MCF 10A (cell line): ENCODE measurements at regions not wholly inside any gene's neighbourhood (a gene's known extent, or its start where the extent isn't known, plus 50 kb on each side); places are given as distances from the start of the nearest gene placed in this dataset.

Experiments used
- BruUV-seq: library from RNA; stranded (reverse); fragments of 400-500 nt; replicated peaks from 2 replicates; lab custom pipeline; 2021; lab: Mats Ljungman, UMichigan
- CTCF ChIA-PET: fragments of 300-600 bp; sonication (Branson Sonifier 250); formaldehyde crosslinking; extraction: SDS; loops from one replicate; lab custom pipeline; 2021; ENCODE audit warnings: antibody characterized with exemption, inconsistent platforms; lab: Yijun Ruan, JAX
- POLR2A ChIA-PET: fragments of 300-600, 350-650 bp; sonication (Branson Sonifier 250); formaldehyde crosslinking; extraction: SDS; loops from one replicate; lab custom pipeline; 2020; ENCODE audit warnings: antibody characterized with exemption, inconsistent platforms; lab: Yijun Ruan, JAX
- DNase-seq: peaks from one replicate; pipeline ENCODE4 v3.0.0-alpha.2; 2018; ENCODE audit not compliant: unreplicated experiment
- H3K27ac Mint-ChIP-seq: one replicate; pipeline ENCODE4 v1.8.0; 2022; ENCODE audit warnings: mild to moderate bottlenecking, low read depth, mixed read lengths; ENCODE audit not compliant: unreplicated experiment
- H3K27me3 Mint-ChIP-seq: one replicate; pipeline ENCODE4 v1.8.0; 2022; ENCODE audit warnings: mixed read lengths; ENCODE audit not compliant: insufficient read depth, unreplicated experiment
- H3K36me3 Mint-ChIP-seq: one replicate; pipeline ENCODE4 v1.8.0; 2022; ENCODE audit warnings: mild to moderate bottlenecking, moderate library complexity, mixed read lengths; ENCODE audit not compliant: insufficient read depth, unreplicated experiment
- H3K4me1 Mint-ChIP-seq: one replicate; pipeline ENCODE4 v1.8.0; 2022; ENCODE audit warnings: mixed read lengths; ENCODE audit not compliant: insufficient read depth, unreplicated experiment
- H3K4me3 Mint-ChIP-seq: one replicate; pipeline ENCODE4 v1.8.0; 2022; ENCODE audit warnings: mild to moderate bottlenecking, moderate library complexity, mixed read lengths; ENCODE audit not compliant: unreplicated experiment
- H3K9me3 Mint-ChIP-seq: one replicate; pipeline ENCODE4 v1.8.0; 2022; ENCODE audit warnings: mixed read lengths; ENCODE audit not compliant: unreplicated experiment
- CTCF ChIP-seq: fragments of 200-600 bp; IDR thresholded peaks from one replicate; pipeline ENCODE4 v1.8.0; 2022; ENCODE audit warnings: antibody characterized with exemption, mild to moderate bottlenecking; ENCODE audit not compliant: unreplicated experiment
- intact Hi-C: fragments of 100-400 bp; cut with micrococcal nuclease; formaldehyde crosslinking; loops from 2 replicates; pipeline ENCODE4 v1.14.1; 2022

DNA sequence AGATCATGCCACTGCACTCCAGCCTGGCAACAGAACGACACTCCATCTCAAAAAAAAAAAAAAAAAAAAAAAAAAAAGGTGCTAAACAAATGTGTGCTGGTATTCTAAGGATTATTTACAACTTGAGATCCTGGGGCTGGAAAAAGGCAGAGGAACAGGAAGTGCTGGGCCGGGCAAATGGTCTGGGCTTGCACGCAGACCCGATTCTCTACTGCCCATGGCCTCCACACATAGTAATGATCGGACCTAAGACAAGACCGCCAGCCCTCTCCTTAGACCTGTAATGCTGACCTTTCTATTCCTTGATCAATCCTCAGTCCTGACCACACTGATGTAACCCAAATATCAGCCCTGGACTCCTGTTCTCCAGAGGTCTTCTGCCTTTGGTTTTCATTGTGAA, 67.8 kb downstream of the EFNB1 start:
- ChIA-PET CTCF (no interaction called here), POLR2A (no interaction called here)
- Mint-ChIP-seq H3K36me3 (no peaks in the 10 kb centered on the region), H3K27ac (no peak overlapping the region), H3K4me1 (no peaks in the 10 kb centered on the region), H3K27me3 (peaks cover 61% of the 10 kb centered on the region), H3K4me3 (no peak overlapping the region), H3K9me3 (no peaks in the 10 kb centered on the region)
- intact Hi-C loops, result no loop called here
- DNase-seq, result no peak
- no peak for TF ChIP-seq CTCF
- no TSS peak for BruUV-seq

DNA sequence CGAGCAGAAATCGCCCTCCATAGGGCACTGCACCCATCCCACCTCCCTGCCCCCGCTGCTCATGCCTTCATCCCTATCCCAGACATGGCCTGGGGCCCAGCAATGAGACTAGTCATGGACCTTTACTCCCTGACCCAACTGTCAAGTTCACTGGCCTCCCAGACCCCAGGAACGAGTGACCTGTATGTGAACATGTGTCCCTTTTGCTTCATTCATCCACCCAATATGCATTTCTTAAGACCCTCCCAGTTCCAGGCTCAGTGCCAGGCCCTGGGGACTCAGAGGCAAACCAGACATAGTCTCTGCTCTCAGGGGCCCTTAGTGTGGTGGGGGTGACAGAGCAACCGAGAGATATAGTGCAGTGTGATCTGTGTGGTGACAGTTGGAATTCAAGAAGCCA, 67.0 kb downstream of the EFNB1 start:
- intact Hi-C loops, result loop anchor here (2.0 kb wide), 1 partner anchor 65 kb away; no protein-coding TSS in a partner anchor
- peaks cover 57% of the 10 kb centered on the region for H3K27me3 Mint-ChIP-seq
- TF ChIP-seq CTCF, result no peak
- H3K9me3 Mint-ChIP-seq, result no peaks in the 10 kb centered on the region
- ChIA-PET CTCF (interaction anchor here (0.6 to 1.3 kb wide), 3 partner anchors 21 to 135 kb away, joined by 3 to 5 read pairs (median 3); no protein-coding TSS in a partner anchor), POLR2A (interaction anchor here (0.6 to 2.6 kb wide), 2 partner anchors 65 to 130 kb away, joined by 3 to 19 read pairs; partner anchors contain the start of gene EFNB1)
- BruUV-seq, result no TSS peak
- DNase-seq, result no peak
- no peak overlapping the region for H3K27ac Mint-ChIP-seq
- H3K4me3 Mint-ChIP-seq, result no peak overlapping the region
- no peaks in the 10 kb centered on the region for H3K4me1 Mint-ChIP-seq
- H3K36me3 Mint-ChIP-seq, result no peaks in the 10 kb centered on the region

GRCh38 chrX:68895341-68895755, 66.5 kb downstream of the EFNB1 start:
- Mint-ChIP-seq H3K4me3 (no peak overlapping the region), H3K4me1 (no peaks in the 10 kb centered on the region), H3K36me3 (no peaks in the 10 kb centered on the region), H3K27me3 (peaks cover 57% of the 10 kb centered on the region), H3K9me3 (no peaks in the 10 kb centered on the region), H3K27ac (no peak overlapping the region)
- no peak for TF ChIP-seq CTCF
- CTCF ChIA-PET, result interaction anchor here (0.6 to 1.3 kb wide), 3 partner anchors 22 to 136 kb away, joined by 3 to 5 read pairs (median 3); no protein-coding TSS in a partner anchor
- intact Hi-C loops, result loop anchor here (2.0 kb wide), 1 partner anchor 65 kb away; no protein-coding TSS in a partner anchor
- peak; percentile 68 for DNase-seq
- BruUV-seq, result no TSS peak
- POLR2A ChIA-PET, result interaction anchor here (0.5 to 2.6 kb wide), 3 partner anchors 65 to 263 kb away, joined by 3 to 19 read pairs (median 3); partner anchors contain the start of gene EFNB1

DNA sequence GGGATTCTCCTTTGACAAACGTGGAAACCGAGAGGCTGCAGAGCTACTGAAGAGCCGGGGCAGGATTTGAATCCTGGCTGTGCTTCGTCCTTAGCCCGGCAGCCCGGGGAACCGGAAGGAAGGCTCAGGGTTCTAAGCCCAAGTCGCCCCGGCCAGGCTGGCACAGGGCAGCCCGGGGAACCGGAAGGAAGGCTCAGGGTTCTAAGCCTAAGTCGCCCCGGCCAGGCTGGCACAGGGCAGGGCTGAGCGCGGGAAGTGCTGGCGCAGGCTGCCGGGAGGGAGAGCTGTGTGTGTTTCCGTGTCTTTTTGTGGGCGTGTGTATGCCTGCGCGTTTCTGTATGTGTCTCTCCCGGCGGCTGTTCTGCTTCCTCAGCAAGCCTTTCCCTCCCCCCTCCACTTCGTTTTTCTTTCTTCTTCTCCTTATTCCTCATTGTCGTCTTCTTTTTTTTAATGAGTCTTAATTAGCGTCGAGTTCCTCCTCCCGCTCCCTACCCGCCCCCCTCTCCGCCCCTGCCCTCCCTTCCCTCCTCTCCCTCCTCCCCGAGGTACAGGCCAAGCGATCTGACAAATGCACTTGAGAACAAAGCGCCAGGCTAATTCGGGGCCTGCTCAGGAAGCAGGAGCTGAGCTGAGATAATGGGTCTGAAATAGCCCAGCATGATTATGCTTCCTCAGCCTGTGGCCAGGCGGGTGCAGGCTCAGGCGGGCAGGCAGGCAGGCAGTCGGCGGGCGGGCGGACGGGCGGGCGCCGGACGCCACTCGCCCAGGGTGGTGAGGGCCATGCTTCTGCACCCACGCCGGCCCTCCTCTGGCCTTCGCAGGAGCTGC, 65.9 kb downstream of the EFNB1 start:
- H3K27me3 Mint-ChIP-seq, result peaks cover 53% of the 10 kb centered on the region
- H3K36me3 Mint-ChIP-seq, result no peaks in the 10 kb centered on the region
- intact Hi-C loops, result loop anchor here (2.0 kb wide), 1 partner anchor 64 kb away; no protein-coding TSS in a partner anchor
- peak; percentile 47 for DNase-seq
- no peak overlapping the region for H3K4me3 Mint-ChIP-seq
- H3K4me1 Mint-ChIP-seq, result no peaks in the 10 kb centered on the region
- TF ChIP-seq CTCF, result no peak
- no TSS peak for BruUV-seq
- H3K9me3 Mint-ChIP-seq, result no peaks in the 10 kb centered on the region
- ChIA-PET POLR2A (interaction anchor here (0.5 to 2.6 kb wide), 6 partner anchors 20 to 263 kb away, joined by 3 to 19 read pairs (median 4); partner anchors contain the start of gene EFNB1), CTCF (interaction anchor here (0.6 to 1.3 kb wide), 4 partner anchors 15 to 137 kb away, joined by 3 to 5 read pairs (median 5); no protein-coding TSS in a partner anchor)
- no peak overlapping the region for H3K27ac Mint-ChIP-seq
